ENCODE measurements at regions not wholly inside any gene's neighbourhood (a gene's known extent, or its start where the extent isn't known, plus 50 kb on each side); places are given as distances from the start of the nearest gene placed in this dataset.

GRCh38 chr7:24341691-24342413 lies 57.9 kb downstream of the NPY start:
- ATAC-seq = no peak

GRCh38 chr7:24343614-24344013 lies 59.6 kb downstream of the NPY start:
- no peak for ATAC-seq

- no peak for ATAC-seq
Measured at GRCh38 chr7:24346129-24346528, 62.1 kb downstream of the NPY start.

- ATAC-seq = no peak
Measured at GRCh38 chr7:24346716-24347115, 62.7 kb downstream of the NPY start.

- no peak for ATAC-seq
Measured at GRCh38 chr7:24349339-24349738, 65.3 kb downstream of the NPY start.

GRCh38 chr7:24354456-24354855 lies 70.5 kb downstream of the NPY start:
- no peak for ATAC-seq

GRCh38 chr7:24356718-24357386 lies 72.9 kb downstream of the NPY start:
- ATAC-seq = peak in 1 of 2 donors; percentile 38

- ATAC-seq = no peak
Measured at GRCh38 chr7:24361001-24361400, 77.0 kb downstream of the NPY start.

GRCh38 chr7:24365606-24366005 lies 81.6 kb downstream of the NPY start:
- ATAC-seq = no peak

GRCh38 chr7:24366876-24367275 lies 82.9 kb downstream of the NPY start:
- ATAC-seq = no peak

- ATAC-seq = no peak
Measured at GRCh38 chr7:24368161-24368560, 84.2 kb downstream of the NPY start.

GRCh38 chr7:24370541-24370940 lies 86.6 kb downstream of the NPY start:
- ATAC-seq = no peak

GRCh38 chr7:24372961-24373955 lies 89.3 kb downstream of the NPY start:
- ATAC-seq = no peak

GRCh38 chr7:24378871-24379616 lies 95.1 kb downstream of the NPY start:
- ATAC-seq = no peak

- ATAC-seq = no peak
Measured at GRCh38 chr7:24381894-24382505, 98.0 kb downstream of the NPY start.

GRCh38 chr7:24383055-24383454 lies 99.1 kb downstream of the NPY start:
- ATAC-seq = no peak

GRCh38 chr7:24384362-24385030 lies 100.5 kb downstream of the NPY start:
- no peak for ATAC-seq

- ATAC-seq = no peak
Measured at GRCh38 chr7:24388212-24388611, 104.2 kb downstream of the NPY start.

- ATAC-seq = no peak
Measured at GRCh38 chr7:24390376-24391157, 106.6 kb downstream of the NPY start.

- no peak for ATAC-seq
Measured at GRCh38 chr7:24392774-24393173, 108.8 kb downstream of the NPY start.

- no peak for ATAC-seq
Measured at GRCh38 chr7:24395512-24395911, 111.5 kb downstream of the NPY start.

All from activated CD4-positive, CD25-positive, alpha-beta regulatory T cell treated with anti-CD3 and anti-CD28 coated beads, Interleukin-2, amount 50 U/mL, for 24 hours (primary cell).